ENCODE measurements at regions not wholly inside any gene's neighbourhood (a gene's known extent, or its start where the extent isn't known, plus 50 kb on each side); places are given as distances from the start of the nearest gene placed in this dataset.

DNA sequence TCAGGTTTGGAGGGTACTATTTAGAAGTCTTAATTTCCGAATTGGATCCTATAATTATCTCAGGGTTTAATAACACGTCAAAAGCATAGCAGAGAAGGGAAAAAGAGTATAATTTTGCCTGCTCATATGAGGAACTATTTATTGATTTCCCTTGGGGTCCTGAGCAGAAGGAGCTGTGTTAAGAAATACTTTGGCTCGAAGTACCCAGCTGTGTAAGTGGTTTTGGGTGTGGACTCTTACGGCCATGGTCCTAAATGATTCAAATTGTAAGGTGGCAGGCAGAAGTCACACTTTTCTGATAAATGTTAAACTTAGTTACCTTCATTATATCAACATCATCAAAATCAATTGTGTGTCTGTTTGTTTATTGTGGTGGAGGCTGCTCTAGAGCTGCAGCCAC lies 190.4 kb downstream of the MTRR start:
- Mint-ChIP-seq H3K4me3 (no peak overlapping the region), H3K36me3 (ENCODE audit: insufficient read depth in 2 of 2) (no peaks in the 10 kb centered on the region), H3K27me3 (ENCODE audit: low read depth) (peaks cover 11% of the 10 kb centered on the region), H3K9me3 (no peaks in the 10 kb centered on the region), H3K27ac (no peak overlapping the region), H3K4me1 (ENCODE audit: low read depth) (no peaks in the 10 kb centered on the region)
- no peak for ATAC-seq (replicated peaks in 1 of 2)
- no peak for DNase-seq

DNA sequence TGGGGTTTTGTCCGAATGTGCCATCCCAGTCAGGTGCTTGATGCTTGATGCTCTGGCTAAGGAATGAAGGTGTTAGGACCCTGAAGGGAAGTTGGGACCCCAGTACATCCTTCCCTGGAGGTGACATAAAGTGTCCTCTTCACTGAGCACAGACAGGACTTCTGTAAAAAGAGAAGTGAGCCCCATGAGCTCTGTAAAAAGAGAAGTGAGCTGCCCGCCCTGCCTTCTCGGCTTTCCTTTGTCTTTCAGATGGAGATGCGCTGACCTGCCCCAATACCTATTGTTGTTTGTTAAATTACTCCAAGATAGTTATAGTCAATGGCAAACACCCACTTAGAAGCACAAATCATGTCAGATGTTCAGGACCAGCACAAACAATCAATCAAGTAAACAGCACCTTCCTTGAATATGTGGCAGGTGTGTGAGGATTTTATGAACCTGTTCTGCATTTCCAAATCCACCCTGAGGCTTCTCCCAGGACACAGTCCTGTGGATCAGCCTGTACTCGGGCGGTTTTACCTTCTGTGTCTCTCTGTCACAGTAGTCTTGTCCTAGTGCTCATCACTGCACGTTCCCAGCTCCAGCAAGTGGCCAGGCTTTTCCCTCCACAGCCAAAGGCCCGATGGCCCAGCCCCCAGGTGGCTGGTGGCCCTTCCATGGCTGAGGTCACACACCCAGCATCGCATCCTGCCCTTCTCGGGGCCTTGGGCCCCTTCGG lies 191.4 kb downstream of the MTRR start:
- DNase-seq: no peak
- no peaks in the 10 kb centered on the region for H3K36me3 Mint-ChIP-seq (ENCODE audit: insufficient read depth in 2 of 2)
- H3K4me3 Mint-ChIP-seq: no peak overlapping the region
- H3K27ac Mint-ChIP-seq: no peak overlapping the region
- no peaks in the 10 kb centered on the region for H3K4me1 Mint-ChIP-seq (ENCODE audit: low read depth)
- no peak for ATAC-seq (replicated peaks in 1 of 2)
- peaks cover 0 to 2% of the 10 kb centered on the region in 2 donors for H3K9me3 Mint-ChIP-seq
- H3K27me3 Mint-ChIP-seq (ENCODE audit: low read depth): peaks cover 11% of the 10 kb centered on the region

DNA sequence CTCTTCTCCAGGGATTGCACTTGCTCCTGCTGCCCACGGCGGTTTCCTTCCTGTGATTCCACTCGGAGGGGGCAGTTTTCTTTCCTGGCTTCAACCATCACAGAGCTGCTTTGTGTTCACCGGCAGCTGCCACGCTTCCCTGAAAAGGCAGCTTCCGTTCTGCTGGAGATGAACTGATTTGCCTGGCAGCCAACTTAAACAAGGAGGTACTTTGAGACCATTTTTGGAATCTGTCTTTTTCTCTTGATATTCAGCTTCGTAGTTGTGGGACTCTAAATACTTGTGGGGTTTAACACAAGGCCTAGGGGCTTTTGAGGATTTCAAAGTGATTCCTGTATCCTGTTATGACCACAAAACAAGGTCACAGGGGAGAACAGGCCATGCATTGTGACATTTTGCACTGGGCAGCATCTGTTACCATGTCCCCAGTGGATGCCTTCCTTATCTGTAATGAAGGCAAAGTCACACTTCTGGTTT lies 192.0 kb downstream of the MTRR start:
- H3K9me3 Mint-ChIP-seq: peaks cover 0 to 2% of the 10 kb centered on the region in 2 donors
- no peak for DNase-seq
- H3K27ac Mint-ChIP-seq: no peak overlapping the region
- no peaks in the 10 kb centered on the region for H3K4me1 Mint-ChIP-seq (ENCODE audit: low read depth)
- H3K4me3 Mint-ChIP-seq: no peak overlapping the region
- ATAC-seq (replicated peaks in 1 of 2): no peak
- no peaks in the 10 kb centered on the region for H3K36me3 Mint-ChIP-seq (ENCODE audit: insufficient read depth in 2 of 2)
- peaks cover 11% of the 10 kb centered on the region for H3K27me3 Mint-ChIP-seq (ENCODE audit: low read depth)

DNA sequence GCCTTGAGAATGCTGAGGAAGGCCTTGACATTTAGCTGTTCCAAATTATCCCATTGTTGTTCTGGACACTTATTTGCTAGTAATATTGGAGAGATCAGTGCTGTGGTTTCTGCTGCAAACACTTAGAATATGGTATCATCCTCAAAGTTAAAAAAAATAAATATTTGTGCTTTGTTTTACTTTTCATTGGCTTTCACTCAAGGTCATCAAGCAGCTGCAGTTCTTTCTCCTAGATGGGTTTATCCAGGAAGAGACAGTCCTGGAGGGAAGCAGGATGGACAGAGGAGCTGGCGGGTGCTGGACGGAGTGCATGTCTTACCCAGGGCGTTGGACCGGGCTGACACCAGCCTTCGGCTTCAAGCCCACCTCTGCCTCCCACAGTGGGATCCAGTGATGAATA lies 193.6 kb downstream of the MTRR start:
- DNase-seq (no peak), ATAC-seq (replicated peaks in 1 of 2) (no peak)
- Mint-ChIP-seq H3K27me3 (ENCODE audit: low read depth) (peaks cover 11% of the 10 kb centered on the region), H3K27ac (no peak overlapping the region), H3K4me3 (no peak overlapping the region), H3K9me3 (peaks cover 0 to 2% of the 10 kb centered on the region in 2 donors), H3K36me3 (ENCODE audit: insufficient read depth in 2 of 2) (no peaks in the 10 kb centered on the region), H3K4me1 (ENCODE audit: low read depth) (no peaks in the 10 kb centered on the region)

DNA sequence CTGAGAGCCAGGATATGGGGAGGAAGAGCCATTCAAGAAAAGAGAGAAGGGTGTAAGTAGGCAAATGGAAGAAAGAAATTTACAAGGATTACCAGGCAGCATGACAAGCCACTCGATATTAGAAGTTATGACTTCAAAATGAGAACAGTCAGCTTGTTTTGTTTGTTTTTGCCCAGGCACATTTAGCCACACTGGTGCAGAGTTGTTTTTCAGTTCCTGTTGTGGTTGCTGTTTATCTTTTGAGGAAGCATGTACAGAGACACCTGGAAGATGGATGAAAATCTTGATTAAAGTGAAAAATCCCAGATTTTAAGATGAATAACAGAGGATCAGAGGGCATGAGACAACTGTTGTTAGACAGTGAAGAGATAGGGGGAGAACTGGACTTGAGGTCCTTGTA lies 199.1 kb downstream of the MTRR start:
- H3K9me3 Mint-ChIP-seq: peaks cover 0 to 5% of the 10 kb centered on the region in 2 donors
- no peaks in the 10 kb centered on the region for H3K36me3 Mint-ChIP-seq (ENCODE audit: insufficient read depth in 2 of 2)
- no peak overlapping the region for H3K27ac Mint-ChIP-seq
- H3K27me3 Mint-ChIP-seq (ENCODE audit: low read depth): no peaks in the 10 kb centered on the region
- H3K4me1 Mint-ChIP-seq (ENCODE audit: low read depth): no peaks in the 10 kb centered on the region
- DNase-seq: no peak
- no peak for ATAC-seq (replicated peaks in 1 of 2)
- no peak overlapping the region for H3K4me3 Mint-ChIP-seq

DNA sequence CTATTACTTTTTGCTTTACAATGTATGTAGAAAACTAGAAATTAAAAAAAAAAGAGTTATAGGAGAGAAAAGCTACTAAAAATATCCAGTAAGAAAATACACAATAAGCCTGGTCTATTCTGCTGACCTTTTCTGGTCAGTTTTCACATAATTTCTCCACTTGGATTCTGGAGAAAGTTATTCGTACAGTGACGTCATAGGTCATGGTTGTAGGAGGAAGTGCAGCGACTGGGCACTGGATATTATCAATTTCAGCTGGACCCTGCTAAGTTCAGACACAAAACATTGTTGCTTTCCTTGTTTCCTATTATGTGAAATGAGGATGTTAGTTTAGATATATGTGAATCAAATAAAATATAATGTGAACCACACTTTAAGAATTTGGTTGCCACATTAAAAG lies 201.2 kb downstream of the MTRR start:
- Mint-ChIP-seq H3K4me3 (no peak overlapping the region), H3K4me1 (ENCODE audit: low read depth) (no peaks in the 10 kb centered on the region)

DNA sequence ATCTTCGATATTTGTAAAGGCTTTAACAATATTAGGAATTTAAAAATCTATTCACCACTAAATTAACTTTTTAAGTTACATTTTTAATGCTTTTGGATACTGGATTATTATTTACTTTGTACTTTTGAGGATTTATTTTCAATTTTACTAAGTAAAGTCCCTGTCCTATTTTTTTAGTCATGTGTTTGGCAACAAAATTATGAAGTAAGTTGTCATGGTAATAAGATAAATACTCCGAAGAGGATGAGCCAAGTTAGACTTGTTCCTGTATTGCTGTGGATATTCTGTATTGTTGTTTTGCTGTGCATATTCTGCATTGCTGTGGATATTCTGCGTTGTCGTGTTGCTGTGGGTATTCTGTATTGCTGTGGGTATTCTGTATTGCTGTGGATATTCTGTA lies 210.1 kb downstream of the MTRR start:
- DNase-seq (no peak), ATAC-seq (replicated peaks in 1 of 2) (no peak)
- Mint-ChIP-seq H3K9me3 (peaks cover 0 to 2% of the 10 kb centered on the region in 2 donors), H3K4me3 (no peak overlapping the region), H3K36me3 (ENCODE audit: insufficient read depth in 2 of 2) (peaks cover 0 to 3% of the 10 kb centered on the region in 2 donors), H3K27ac (no peak overlapping the region), H3K4me1 (ENCODE audit: low read depth) (no peaks in the 10 kb centered on the region), H3K27me3 (ENCODE audit: low read depth) (no peaks in the 10 kb centered on the region)

More for the DNA sequence above, 201.2 kb downstream of the MTRR start:
- H3K27ac Mint-ChIP-seq: no peak overlapping the region
- no peaks in the 10 kb centered on the region for H3K27me3 Mint-ChIP-seq (ENCODE audit: low read depth)
- ATAC-seq (replicated peaks in 1 of 2) (no peak), DNase-seq (no peak)
- H3K36me3 Mint-ChIP-seq (ENCODE audit: insufficient read depth in 2 of 2): no peaks in the 10 kb centered on the region
- peaks cover 0 to 6% of the 10 kb centered on the region in 2 donors for H3K9me3 Mint-ChIP-seq

DNA sequence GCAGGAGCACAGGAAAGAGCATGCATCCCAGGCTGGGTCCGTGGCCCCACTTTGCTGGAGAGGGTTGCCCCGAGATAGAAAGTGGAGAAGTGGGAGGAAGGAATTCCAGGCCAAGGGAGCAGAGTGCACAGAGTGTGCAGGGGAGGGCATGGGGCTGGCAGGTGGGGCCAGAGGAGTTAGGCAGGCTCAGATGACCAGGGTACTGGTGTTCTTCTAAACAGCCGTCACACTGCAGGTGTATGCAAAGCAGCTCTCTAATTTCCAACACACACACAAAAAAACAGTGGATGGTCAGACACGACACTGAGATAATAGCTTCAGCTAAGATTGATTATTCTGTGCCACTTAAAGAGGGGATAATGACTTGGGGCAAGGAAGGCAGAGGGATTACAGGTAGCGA lies 212.2 kb downstream of the MTRR start:
- Mint-ChIP-seq H3K9me3 (peaks cover 0 to 2% of the 10 kb centered on the region in 2 donors), H3K27ac (no peak overlapping the region)
- ATAC-seq (replicated peaks in 1 of 2): no peak

DNA sequence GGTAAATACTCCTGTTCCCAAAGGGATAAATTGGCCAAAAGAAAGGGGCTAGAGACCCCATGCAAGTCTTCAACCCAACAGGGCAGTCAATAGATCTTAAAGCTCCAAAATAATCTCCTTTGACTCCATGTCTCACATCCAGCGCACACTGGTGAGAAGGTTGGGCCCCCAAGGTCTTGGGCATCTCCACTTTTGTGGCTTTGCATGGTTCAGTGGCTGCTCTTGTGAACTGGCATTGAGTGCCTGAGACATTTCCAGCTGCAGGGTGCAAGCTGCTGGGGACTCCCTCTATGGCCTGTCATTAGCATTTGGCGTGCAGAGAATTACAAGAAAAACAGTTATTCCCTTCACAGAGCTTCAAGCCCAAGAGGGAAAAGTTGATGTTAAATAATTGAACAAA lies 224.7 kb downstream of the MTRR start:
- Mint-ChIP-seq H3K27me3 (ENCODE audit: low read depth) (no peaks in the 10 kb centered on the region), H3K4me1 (ENCODE audit: low read depth) (no peaks in the 10 kb centered on the region), H3K27ac (no peak overlapping the region), H3K36me3 (ENCODE audit: insufficient read depth in 2 of 2) (no peaks in the 10 kb centered on the region), H3K9me3 (peaks cover 4 to 11% of the 10 kb centered on the region in 2 donors), H3K4me3 (no peak overlapping the region)
- DNase-seq: no peak
- ATAC-seq (replicated peaks in 1 of 2): no peak

More for the DNA sequence above, 212.2 kb downstream of the MTRR start:
- Mint-ChIP-seq H3K27me3 (ENCODE audit: low read depth) (no peaks in the 10 kb centered on the region), H3K4me1 (ENCODE audit: low read depth) (no peaks in the 10 kb centered on the region), H3K36me3 (ENCODE audit: insufficient read depth in 2 of 2) (peaks cover 0 to 3% of the 10 kb centered on the region in 2 donors), H3K4me3 (no peak overlapping the region)
- no peak for DNase-seq

DNA sequence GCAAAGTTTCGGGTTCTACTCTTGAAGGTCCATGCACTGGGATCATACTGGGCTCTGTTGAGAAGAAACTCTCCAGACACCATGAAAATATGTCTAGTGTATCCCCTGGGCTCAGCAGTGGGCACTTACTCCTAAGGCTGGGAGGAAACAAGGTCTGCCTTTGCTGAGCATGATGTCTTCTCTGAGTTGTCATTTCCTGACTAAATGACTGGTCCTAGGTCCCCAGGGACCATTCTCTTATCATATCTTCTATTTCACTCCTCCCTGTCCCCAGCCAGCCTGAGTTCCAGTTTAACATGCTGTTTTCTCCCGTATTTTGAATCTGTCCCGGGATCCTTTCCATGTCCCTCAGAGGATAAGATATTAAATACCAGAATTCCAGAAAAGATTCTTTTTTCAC lies 225.4 kb downstream of the MTRR start:
- Mint-ChIP-seq H3K27me3 (ENCODE audit: low read depth) (no peaks in the 10 kb centered on the region), H3K27ac (no peak overlapping the region), H3K4me3 (no peak overlapping the region), H3K9me3 (peaks cover 4 to 11% of the 10 kb centered on the region in 2 donors), H3K36me3 (ENCODE audit: insufficient read depth in 2 of 2) (no peaks in the 10 kb centered on the region), H3K4me1 (ENCODE audit: low read depth) (no peaks in the 10 kb centered on the region)
- ATAC-seq (replicated peaks in 1 of 2) (no peak), DNase-seq (no peak)

DNA sequence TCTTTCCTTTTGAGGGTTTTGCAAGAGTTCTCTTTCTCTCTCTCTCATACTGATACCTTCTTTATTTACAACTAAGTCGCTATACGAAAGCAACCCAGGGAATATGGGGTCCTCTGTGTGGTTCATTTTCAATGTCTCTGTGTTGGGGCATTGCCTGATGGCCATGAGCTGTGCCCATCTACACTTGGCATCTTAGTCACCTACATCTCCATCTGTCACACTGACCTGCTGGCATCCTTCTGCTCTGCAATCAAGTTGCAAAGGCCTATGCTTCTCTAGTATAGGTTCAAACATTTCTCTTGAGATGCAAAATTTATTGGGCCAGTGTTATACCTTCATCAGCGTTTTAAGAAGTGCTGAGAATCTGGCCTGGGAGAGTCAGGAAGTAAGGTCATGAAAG lies 228.2 kb downstream of the MTRR start:
- H3K36me3 Mint-ChIP-seq (ENCODE audit: insufficient read depth in 2 of 2): no peaks in the 10 kb centered on the region
- no peak for DNase-seq
- H3K4me3 Mint-ChIP-seq: no peak overlapping the region
- no peak for ATAC-seq (replicated peaks in 1 of 2)
- H3K27ac Mint-ChIP-seq: no peak overlapping the region
- peaks cover under 1 to 1% of the 10 kb centered on the region in 2 donors for H3K9me3 Mint-ChIP-seq
- H3K27me3 Mint-ChIP-seq (ENCODE audit: low read depth): no peaks in the 10 kb centered on the region
- no peaks in the 10 kb centered on the region for H3K4me1 Mint-ChIP-seq (ENCODE audit: low read depth)

DNA sequence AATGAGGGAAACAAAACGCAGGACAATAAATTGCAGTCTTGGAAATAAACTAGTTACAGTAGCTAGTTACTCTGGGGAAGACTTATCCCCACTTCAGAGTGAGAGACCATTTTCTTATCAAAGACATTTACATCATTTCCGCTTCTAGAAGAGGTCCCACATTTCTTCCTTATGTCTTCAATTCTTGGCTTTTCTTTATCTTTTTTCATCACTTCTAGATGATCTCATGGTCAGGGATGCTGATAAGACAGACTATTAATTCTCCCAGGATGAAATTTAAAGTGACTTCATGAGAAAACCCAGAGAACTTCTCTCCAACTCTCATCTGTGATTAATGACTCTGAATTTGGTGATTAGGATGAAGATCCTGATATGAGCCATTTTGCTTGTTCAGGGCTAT lies 229.1 kb downstream of the MTRR start:
- Mint-ChIP-seq H3K4me3 (no peak overlapping the region), H3K27me3 (ENCODE audit: low read depth) (no peaks in the 10 kb centered on the region), H3K36me3 (ENCODE audit: insufficient read depth in 2 of 2) (no peaks in the 10 kb centered on the region), H3K27ac (no peak overlapping the region), H3K4me1 (ENCODE audit: low read depth) (no peaks in the 10 kb centered on the region), H3K9me3 (no peaks in the 10 kb centered on the region)
- no peak for ATAC-seq (replicated peaks in 1 of 2)
- no peak for DNase-seq

DNA sequence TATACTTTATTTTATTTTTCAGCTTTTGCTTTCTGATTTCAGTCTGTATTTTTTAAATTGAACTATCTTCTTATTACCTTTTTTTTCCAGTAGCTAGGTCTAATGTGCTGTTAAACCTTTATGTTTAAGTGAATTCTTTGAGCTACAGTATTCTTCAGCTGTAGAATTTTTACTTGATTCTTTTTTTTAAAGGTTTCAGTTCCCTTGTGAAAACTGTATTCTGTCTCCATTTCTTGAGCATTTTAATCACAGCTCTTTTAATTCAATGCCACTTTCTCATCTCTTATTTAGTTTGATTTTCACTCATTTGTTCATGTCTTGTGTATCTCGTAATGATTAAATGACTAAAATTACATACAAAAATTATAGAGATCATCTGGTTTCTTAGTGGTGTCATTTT lies 233.8 kb downstream of the MTRR start:
- ATAC-seq (replicated peaks in 1 of 2) (no peak), DNase-seq (no peak)
- no peaks in the 10 kb centered on the region for H3K36me3 Mint-ChIP-seq (ENCODE audit: insufficient read depth in 2 of 2)
- no peak overlapping the region for H3K27ac Mint-ChIP-seq
- no peak overlapping the region for H3K4me3 Mint-ChIP-seq
- no peaks in the 10 kb centered on the region for H3K4me1 Mint-ChIP-seq (ENCODE audit: low read depth)
- H3K9me3 Mint-ChIP-seq: no peaks in the 10 kb centered on the region
- no peaks in the 10 kb centered on the region for H3K27me3 Mint-ChIP-seq (ENCODE audit: low read depth)
